ENCODE measurements at regions not wholly inside any gene's neighbourhood (a gene's known extent, or its start where the extent isn't known, plus 50 kb on each side); places are given as distances from the start of the nearest gene placed in this dataset.

DNA sequence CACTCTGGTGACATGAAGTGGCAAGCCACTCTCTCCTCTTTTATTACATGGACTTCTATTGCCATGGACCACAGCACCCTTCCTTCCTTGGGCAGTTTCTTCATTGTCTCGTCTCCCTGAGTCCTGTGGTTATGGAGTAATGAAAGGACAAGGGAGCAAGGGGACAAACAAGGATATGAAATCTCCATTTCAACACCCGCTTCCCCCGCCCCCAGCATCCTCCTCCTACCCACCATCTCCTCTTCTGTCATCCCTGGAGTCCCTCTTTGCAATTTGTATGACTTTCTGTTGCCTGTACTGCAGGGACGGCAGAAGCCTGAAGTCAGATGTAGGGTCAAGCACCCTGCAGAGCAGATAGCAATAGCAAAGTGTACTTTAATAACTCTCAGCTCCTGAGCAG lies 300.7 kb upstream of the CLINT1 start:
- Histone ChIP-seq H3K36me3 (no peaks in the 10 kb centered on the region), H3K4me3 (no peak overlapping the region), H3K27me3 (no peaks in the 10 kb centered on the region), H3K9me3 (no peaks in the 10 kb centered on the region), H3K4me1 (peaks cover 0 to 6% (median 0%) of the 10 kb centered on the region in 4 donors), H3K27ac (no peak overlapping the region)
- WGBS (ENCODE audit: insufficient coverage, low coverage, low lambda C conversion rate, missing lambda C conversion rate): 80% methylated on average over 4 of the region's 4 CpGs
- ATAC-seq (no peak), DNase-seq (no peak)
- intact Hi-C loops (cut with DNase I): no loop called here
- no peak for TF ChIP-seq POLR2A (IDR thresholded peaks at IDR 0.05)

GRCh38 chr5:158155811-158156505 lies 297.0 kb upstream of the CLINT1 start:
- Histone ChIP-seq H3K9me3 (no peaks in the 10 kb centered on the region), H3K27me3 (no peaks in the 10 kb centered on the region), H3K4me3 (no peak overlapping the region), H3K4me1 (peaks cover 0 to 10% (median 5%) of the 10 kb centered on the region in 4 donors), H3K36me3 (no peaks in the 10 kb centered on the region), H3K27ac (no peak overlapping the region)
- ATAC-seq (no peak), DNase-seq (no peak)
- 77% methylated on average over 3 of the region's 3 CpGs for WGBS (ENCODE audit: insufficient coverage, low coverage, low lambda C conversion rate, missing lambda C conversion rate)
- intact Hi-C loops (cut with DNase I): no loop called here
- TF ChIP-seq CTCF (IDR thresholded peaks at IDR 0.05) (no peak), POLR2A (IDR thresholded peaks at IDR 0.05) (no peak)

GRCh38 chr5:158155067-158155466 lies 296.1 kb upstream of the CLINT1 start:
- H3K27me3 ChIP-seq: no peaks in the 10 kb centered on the region
- TF ChIP-seq POLR2A (IDR thresholded peaks at IDR 0.05) (no peak), CTCF (IDR thresholded peaks at IDR 0.05) (no peak)
- H3K27ac ChIP-seq: no peak overlapping the region
- H3K9me3 ChIP-seq: no peaks in the 10 kb centered on the region
- DNase-seq (no peak), ATAC-seq (no peak)
- H3K4me3 ChIP-seq: no peak overlapping the region
- intact Hi-C loops (cut with DNase I): no loop called here
- H3K36me3 ChIP-seq: no peaks in the 10 kb centered on the region
- 91% methylated on average over 4 of the region's 4 CpGs for WGBS (ENCODE audit: insufficient coverage, low coverage, low lambda C conversion rate, missing lambda C conversion rate)
- peaks cover 0 to 10% (median 5%) of the 10 kb centered on the region in 4 donors for H3K4me1 ChIP-seq

DNA sequence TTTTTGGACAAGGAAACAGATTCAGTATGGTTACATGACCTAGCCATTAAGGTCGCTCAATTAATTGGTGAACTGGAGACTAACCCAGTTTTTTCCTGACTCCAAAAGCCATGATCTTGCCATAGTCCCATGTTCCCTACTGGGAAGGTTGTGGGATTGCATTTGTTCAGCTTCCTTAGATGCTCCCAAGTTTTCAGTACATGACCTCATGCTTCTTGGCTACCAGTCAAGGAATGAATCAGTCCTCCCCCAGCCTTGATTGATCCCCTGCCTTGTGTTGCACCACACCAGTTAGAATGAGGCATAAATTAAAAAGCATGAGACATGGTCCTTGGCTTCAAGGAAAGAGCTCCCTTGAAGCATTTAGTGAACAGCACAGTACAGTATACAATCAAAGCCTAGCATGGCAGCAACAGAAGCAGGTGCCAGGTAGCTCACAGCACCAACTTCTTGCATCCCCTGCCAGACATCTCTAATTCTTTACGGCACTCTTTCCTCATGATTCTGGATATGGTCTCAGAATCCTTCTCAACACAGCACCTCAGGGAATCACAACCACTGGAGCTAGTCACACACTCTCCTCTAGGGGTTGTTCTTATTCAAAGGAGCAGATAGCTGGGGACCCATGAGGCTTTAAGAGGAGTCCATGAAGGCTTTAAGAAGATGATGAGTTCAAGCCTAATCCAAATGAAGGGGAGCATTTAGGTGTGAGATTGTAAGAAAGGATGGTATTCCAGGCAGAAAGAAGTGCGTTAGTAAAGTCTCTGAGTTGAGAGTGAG lies 295.5 kb upstream of the CLINT1 start:
- Histone ChIP-seq H3K36me3 (no peaks in the 10 kb centered on the region), H3K9me3 (no peaks in the 10 kb centered on the region), H3K27me3 (no peaks in the 10 kb centered on the region), H3K4me1 (peaks cover 0 to 10% (median 5%) of the 10 kb centered on the region in 4 donors), H3K4me3 (no peak overlapping the region), H3K27ac (no peak overlapping the region)
- WGBS (ENCODE audit: insufficient coverage, low coverage, low lambda C conversion rate, missing lambda C conversion rate): 59% methylated on average over 3 of the region's 3 CpGs
- ATAC-seq (peak; percentile 47 to 85 (median 69)), DNase-seq (no peak)
- intact Hi-C loops (cut with DNase I): no loop called here
- TF ChIP-seq POLR2A (IDR thresholded peaks at IDR 0.05) (no peak), CTCF (IDR thresholded peaks at IDR 0.05) (no peak)

GRCh38 chr5:158153508-158153907 lies 294.6 kb upstream of the CLINT1 start:
- intact Hi-C loops (cut with DNase I): no loop called here
- TF ChIP-seq CTCF (IDR thresholded peaks at IDR 0.05): no peak
- no peak for TF ChIP-seq POLR2A (IDR thresholded peaks at IDR 0.05)
- Histone ChIP-seq H3K4me3 (no peak overlapping the region), H3K27me3 (no peaks in the 10 kb centered on the region), H3K9me3 (no peaks in the 10 kb centered on the region), H3K27ac (peak overlapping the region in 1 of 3 donors; percentile 4), H3K36me3 (no peaks in the 10 kb centered on the region), H3K4me1 (peaks cover 0 to 10% (median 5%) of the 10 kb centered on the region in 4 donors)
- ATAC-seq (peak; percentile 89 to 94 (median 92)), DNase-seq (peak in 1 of 3 donors; percentile 57)
- WGBS (ENCODE audit: insufficient coverage, low coverage, low lambda C conversion rate, missing lambda C conversion rate): 13% methylated on average over 3 of the region's 3 CpGs
